Stomach (tissue), 4 donors: ENCODE measurements at regions not wholly inside any gene's neighbourhood (a gene's known extent, or its start where the extent isn't known, plus 50 kb on each side); places are given as distances from the start of the nearest gene placed in this dataset.

Source experiments
- EP300 ChIP-seq: sonication (generic); formaldehyde crosslinking; IDR thresholded peaks from one replicate; pipeline ENCODE4 v1.6.1; 2017; ENCODE audit warnings: antibody characterized with exemption
- POLR2A ChIP-seq, 4 donors: fragments of 450-650 bp; IDR thresholded peaks; one replicate each; pipeline ENCODE4 v1.6.1; 2016; ENCODE audit warnings: antibody characterized with exemption in 4 of 4, control low read depth in 2 of 4, mild to moderate bottlenecking in 1 of 4, moderate library complexity in 1 of 4
- POLR2AphosphoS5 ChIP-seq, 3 donors: sonication (generic); formaldehyde crosslinking; IDR thresholded peaks; one replicate each; pipeline ENCODE4 v1.6.1; 2016; ENCODE audit warnings: antibody characterized with exemption in 3 of 3
- TF ChIP-seq, protein P1 (sequence below), 7 experiments: fragments of 450-650 bp in 4 of 7; fragments of 200-600 bp in 3 of 7; sonication (generic) in 3 of 7; IDR thresholded peaks; one replicate each; pipeline ENCODE4 v1.5.1; 2016 to 2019; ENCODE audit warnings: antibody characterized with exemption in 7 of 7, control low read depth in 2 of 7, mild to moderate bottlenecking in 1 of 7

DNA sequence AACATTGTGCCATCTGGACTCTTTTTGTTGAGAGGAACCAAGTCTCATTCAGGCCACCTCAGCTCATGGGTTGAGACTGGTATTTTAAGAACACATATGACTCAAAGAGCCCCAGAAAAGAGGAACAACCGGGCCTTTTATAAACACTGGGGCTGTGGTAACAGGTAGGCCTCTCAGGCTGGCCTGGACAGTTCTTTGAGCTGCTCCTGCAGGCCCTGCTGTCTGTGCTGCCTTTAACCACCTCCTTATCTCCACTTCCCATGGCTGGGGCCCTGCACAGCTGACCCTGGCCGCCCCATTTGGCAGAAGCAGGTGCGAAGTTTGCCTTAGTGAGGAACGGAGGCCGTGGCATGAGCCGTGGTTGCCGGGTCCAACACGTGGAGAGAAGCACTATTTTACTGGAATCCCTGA lies 163.3 kb downstream of the RHOU start:
- TF ChIP-seq, protein P1, sequence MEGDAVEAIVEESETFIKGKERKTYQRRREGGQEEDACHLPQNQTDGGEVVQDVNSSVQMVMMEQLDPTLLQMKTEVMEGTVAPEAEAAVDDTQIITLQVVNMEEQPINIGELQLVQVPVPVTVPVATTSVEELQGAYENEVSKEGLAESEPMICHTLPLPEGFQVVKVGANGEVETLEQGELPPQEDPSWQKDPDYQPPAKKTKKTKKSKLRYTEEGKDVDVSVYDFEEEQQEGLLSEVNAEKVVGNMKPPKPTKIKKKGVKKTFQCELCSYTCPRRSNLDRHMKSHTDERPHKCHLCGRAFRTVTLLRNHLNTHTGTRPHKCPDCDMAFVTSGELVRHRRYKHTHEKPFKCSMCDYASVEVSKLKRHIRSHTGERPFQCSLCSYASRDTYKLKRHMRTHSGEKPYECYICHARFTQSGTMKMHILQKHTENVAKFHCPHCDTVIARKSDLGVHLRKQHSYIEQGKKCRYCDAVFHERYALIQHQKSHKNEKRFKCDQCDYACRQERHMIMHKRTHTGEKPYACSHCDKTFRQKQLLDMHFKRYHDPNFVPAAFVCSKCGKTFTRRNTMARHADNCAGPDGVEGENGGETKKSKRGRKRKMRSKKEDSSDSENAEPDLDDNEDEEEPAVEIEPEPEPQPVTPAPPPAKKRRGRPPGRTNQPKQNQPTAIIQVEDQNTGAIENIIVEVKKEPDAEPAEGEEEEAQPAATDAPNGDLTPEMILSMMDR (IDR thresholded peaks at IDR 0.05), result no peak
- no peak for TF ChIP-seq POLR2AphosphoS5 (IDR thresholded peaks at IDR 0.05)
- no peak for TF ChIP-seq EP300
- no peak for TF ChIP-seq POLR2A (IDR thresholded peaks at IDR 0.05)
